ENCODE measurements at regions not wholly inside any gene's neighbourhood (a gene's known extent, or its start where the extent isn't known, plus 50 kb on each side); places are given as distances from the start of the nearest gene placed in this dataset.

DNA sequence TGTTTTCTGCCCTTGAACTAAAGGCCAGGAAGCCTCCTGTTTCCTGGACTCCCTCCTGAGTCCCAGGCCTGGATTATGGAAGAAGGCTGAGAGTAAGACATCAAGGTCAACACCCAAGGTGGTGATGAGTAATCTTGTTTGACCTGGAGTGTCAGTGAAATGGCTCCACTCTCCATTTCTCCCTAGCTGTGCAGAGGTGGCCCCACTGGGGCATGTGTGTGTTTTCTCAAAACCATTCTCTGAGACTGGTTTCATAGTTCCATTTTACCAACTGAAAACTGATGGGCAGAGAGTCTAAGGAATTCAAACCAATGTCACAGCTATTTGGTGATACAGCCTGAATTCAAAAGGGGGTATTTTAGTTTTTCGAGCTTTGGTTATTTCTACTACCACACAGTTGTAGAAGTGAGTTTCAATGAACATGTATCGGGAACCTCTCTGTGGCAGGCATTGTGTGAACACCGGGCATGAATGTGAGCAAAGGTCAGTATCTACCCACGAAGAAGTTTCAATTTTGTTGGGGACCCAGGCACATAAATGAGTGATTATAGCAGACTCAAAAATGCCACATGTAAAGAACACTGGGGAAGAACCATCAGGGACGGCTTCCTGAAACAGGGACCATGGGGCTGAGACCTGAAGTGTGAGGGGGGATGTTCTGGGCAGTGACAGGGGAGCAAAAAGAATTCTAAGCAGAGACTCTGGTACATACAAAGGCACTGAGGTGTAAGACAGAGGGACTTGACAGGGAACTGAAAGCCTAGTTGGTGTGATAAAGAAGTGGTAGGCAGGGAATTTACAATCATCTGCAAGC is 269.6 kb upstream of the KLF4 start:
- no peak for FAIRE-seq

GRCh38 chr9:107756091-107756490 is 266.5 kb upstream of the KLF4 start:
- FAIRE-seq, result no peak

DNA sequence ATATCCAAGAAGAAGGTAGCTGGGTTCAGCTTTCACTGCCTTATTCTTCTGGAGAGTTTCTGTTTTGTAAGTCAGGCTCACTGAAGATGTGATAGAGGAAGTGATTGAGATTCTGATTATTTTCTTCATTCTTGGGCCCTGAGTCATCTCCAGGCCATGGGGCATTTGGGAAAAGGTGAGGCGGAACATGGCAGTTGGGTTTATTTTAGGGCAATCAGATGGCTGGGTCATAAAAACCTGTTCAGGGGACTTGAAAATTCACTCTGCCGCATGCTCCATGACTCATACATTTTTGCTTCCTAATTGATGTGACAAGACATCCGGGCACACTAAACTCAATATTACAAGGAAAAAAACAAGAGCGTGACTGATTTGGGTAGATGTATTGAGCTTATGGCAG is 265.7 kb upstream of the KLF4 start:
- FAIRE-seq, result no peak

- no peak for FAIRE-seq
Observed at GRCh38 chr9:107751567-107752210, 262.1 kb upstream of the KLF4 start.

DNA sequence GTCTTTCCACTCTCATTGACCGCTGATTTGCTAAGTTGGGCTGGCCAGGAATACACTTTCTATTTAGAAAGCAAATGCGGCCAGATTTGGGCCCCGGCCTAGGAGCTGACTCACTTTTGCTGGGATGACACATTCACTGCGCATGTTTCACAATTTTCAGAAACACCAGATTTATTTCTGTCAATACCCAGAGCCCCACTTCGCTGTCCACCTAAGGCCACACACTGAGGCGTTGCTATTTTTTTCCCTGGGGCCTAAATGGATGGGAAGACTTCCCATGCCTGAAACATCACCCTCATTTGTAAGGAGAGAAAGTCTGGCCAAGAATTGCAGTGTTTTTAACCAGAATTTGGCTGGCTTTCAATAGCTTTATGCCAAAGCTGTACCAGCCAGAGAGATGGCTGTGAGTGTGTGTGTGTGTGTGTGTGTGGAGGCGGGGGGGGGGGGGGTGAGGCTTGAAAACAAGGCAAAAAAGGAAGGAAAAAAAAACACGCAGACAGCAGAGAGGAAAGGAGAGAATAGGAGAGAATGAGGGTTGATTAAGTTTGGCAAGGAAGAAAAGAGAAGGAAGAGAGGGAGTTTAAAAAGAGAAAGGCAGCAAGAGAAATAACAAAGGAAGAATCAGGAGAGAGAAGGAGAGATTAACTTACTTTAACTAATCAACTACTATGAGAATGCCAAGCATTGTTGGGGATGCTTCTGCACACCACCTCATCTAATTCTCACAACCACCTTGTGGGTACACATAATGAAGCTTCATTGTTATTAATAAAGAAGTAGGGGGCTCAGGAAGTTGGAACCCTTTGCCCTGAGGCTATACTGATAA is 261.4 kb upstream of the KLF4 start:
- no peak for FAIRE-seq

DNA sequence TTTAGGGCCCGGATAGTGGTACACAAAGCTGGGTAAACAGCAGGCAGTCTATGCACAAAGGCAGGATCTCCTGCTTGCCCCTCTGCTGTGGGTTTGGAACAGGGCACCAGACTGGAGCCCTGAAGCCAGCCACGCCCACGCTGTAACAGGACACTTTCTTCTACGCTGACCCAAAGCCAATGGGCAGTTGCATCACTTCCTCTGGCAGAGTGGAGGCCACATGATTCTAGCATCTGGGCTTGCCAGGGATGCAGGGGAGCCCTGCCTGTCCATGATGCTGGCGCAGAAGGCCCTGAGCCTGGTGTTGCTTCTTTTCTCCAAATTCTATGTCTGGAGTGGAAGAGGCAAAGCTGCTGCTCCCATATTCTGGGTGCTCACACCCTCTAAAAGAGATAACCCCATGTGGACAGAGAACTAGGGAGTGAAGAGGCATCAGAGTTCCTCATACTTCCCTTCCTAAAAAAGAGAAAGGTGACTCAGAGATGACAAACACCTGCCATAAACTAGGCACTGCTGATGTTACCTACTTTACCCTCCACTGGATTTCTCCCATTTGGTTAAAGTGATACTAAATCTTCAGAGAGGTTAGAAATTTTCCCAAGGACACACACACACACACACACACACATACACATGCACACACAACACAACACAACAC is 260.3 kb upstream of the KLF4 start:
- no peak for FAIRE-seq

GRCh38 chr9:107744873-107745272 is 255.3 kb upstream of the KLF4 start:
- FAIRE-seq, result no peak

- FAIRE-seq, result no peak
Observed at GRCh38 chr9:107742531-107743309, 253.2 kb upstream of the KLF4 start.

DNA sequence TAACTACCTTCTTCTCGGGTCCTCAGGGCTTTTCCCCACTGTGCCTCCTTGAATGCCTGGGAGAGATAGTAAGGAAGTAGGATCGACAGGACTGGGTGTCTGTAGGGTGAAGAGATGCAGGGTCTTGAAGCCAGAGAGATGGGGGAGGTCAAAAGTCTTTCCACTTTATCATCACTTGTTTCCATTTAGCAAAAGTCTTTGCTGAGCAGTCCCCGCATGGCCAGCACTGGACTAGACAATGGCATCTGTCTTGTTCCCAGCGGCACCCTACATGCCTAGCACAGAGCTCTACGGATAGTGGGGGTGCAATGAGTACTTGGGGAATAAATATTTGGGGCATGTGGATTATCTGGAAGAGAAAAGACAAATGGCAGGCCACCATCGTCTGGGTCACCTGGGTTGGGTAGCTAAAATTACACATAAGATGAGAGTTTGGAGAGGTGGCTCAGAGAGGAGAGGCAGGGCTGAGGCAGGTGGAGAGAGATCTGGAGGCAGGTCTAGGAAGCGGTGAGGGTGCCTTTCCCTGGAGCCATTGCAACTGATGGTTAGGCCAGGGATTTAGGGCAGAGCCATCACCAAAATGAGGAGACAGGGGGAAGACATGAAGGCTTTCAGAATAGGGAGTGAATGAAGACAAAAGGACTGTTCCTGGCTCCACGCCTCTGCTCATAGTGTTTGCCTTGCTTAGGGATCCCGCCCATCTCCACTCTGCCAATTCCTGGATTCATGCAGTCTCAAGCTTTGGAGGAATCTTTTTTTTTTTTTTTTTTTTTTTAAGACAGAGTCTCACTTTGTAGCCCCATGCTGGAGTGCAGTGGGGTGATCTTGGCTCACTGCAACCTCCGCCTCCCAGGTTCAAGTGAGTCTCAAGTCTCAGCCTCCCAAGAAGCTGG is 250.8 kb upstream of the KLF4 start:
- FAIRE-seq, result no peak

GRCh38 chr9:107739601-107740082 is 250.1 kb upstream of the KLF4 start:
- FAIRE-seq, result no peak

DNA sequence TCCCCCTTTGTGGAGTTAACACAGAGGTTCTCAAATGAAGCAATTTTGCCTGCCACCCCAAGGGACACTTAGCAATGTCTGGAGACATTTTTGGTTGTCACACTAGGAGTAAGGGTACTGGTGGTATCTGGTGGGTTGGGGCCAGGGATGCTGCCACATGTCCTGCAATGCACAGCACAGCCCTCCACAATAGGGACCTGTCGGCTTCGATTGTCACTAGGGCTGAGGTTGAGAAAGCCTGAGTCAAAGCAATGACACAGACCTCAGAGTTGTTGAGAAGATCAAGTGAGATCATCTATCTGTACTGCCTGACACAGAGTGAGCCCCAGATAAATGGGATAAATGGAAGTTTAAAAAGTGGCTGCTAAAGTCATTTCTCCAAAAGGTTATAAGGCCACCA is 249.2 kb upstream of the KLF4 start:
- FAIRE-seq, result no peak

DNA sequence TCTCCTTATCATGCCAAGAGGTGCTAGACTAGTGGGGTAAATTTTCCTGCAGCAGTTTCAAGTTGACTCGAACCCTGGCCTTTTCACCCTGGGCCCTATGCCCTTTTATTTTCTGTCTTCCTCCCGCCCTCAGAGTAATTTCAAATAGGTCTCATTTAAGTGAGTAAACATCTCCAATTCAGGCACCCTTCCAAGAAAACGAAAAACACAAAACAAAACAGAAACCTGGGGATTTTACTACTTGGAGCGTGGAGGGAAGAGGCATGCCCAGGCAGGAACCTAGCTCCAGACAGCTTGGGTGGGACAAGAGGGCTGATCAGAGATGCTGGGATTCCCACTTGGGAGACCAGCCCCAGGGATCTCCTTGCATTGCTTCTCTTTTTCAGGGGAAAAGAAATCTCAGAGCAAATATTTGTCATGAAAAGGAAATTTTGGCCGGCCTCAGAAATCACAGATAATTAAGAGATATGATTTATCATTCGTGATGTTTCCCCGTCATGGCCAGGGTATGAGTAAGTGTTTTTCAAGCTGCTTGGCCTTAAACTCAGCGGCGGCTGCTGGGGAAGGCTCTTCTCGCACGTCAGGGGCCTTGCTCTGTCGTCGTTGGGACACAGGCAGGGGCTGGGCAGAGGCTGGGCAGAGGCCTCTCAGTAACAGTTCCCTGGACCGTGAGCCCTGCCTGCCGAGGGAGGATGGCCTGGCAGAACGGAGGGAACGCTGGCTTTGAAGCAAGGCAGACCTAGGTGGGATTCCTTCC is 248.6 kb upstream of the KLF4 start:
- FAIRE-seq, result no peak

- FAIRE-seq, result no peak
Observed at GRCh38 chr9:107737610-107737986, 248.0 kb upstream of the KLF4 start.

DNA sequence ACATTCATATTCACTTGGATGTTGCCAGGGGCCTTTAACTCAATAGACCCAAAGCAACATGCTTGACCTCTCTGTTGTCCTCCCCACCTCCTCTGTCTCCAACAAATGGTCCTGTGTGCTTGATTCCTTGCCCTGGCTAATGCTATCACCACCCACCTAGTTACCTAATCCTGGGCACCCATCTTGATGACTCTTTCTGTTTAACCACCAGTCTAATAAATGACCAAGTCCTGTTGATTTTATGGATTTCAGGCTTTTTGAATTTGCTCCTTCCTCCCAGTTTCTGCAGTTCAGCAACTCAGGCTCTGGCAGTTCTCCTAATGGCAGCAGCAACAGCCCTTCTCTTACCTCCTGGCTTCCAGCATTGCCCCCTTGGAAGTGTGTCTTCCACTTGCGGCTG is 246.3 kb upstream of the KLF4 start:
- FAIRE-seq, result no peak

GRCh38 chr9:107734256-107735013 is 244.9 kb upstream of the KLF4 start:
- FAIRE-seq, result no peak

- no peak for FAIRE-seq
Observed at GRCh38 chr9:107733523-107733894, 243.9 kb upstream of the KLF4 start.

GRCh38 chr9:107732781-107733522 is 243.4 kb upstream of the KLF4 start:
- no peak for FAIRE-seq

GRCh38 chr9:107731115-107731762 is 241.7 kb upstream of the KLF4 start:
- no peak for FAIRE-seq

Measured in G401.6 (cell line).